GM11168 (cell line): ENCODE measurements at regions not wholly inside any gene's neighbourhood (a gene's known extent, or its start where the extent isn't known, plus 50 kb on each side); places are given as distances from the start of the nearest gene placed in this dataset.

ENCODE experiments used
- in situ Hi-C: fragments of 300-500 bp; cut with MboI; formaldehyde crosslinking; loops from one replicate; pipeline ENCODE4 v1.12.0; 2022; ENCODE audit warnings: low sequenced_read_pairs; ENCODE audit not compliant: unreplicated experiment

DNA sequence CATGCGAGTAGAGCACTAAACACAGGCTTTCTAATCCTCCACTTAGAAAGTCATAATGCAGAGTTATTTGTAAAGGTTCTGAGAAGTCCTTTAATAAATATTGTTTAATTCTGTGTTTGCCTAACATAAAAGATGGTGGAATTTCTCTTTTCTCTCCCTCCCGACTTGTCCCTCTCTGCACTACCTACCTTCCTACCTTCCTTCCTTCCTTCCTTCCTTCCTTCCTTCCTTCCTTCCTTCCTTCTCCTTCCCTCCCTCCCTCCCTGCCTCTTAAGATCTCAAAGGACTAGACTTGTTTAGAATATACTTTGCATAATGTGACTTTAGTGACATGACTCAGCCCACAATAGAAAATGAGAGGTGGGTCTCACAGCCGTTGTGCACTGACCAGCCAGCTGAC, 156.3 kb upstream of the TAPT1 start:
- in situ Hi-C loops: no loop called here

DNA sequence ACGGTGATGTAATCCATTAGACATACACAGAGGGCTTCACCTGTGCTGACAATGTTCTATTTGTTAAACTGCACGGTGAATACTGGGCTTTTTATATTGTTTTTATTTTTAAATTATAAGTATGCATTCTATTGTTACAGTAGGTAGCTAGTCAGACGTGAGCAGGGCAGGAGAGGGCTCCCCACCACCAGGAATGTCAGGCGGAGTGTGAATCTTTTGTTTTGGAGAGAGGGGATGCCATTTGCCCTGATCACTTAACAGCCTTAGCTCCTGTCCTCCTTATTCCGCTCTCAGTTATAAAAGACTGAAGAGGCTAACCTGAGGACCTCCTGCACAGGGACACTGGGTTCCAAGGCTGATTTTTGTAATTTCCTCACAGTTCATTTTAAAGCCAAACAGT, 151.6 kb upstream of the TAPT1 start:
- in situ Hi-C loops: no loop called here

DNA sequence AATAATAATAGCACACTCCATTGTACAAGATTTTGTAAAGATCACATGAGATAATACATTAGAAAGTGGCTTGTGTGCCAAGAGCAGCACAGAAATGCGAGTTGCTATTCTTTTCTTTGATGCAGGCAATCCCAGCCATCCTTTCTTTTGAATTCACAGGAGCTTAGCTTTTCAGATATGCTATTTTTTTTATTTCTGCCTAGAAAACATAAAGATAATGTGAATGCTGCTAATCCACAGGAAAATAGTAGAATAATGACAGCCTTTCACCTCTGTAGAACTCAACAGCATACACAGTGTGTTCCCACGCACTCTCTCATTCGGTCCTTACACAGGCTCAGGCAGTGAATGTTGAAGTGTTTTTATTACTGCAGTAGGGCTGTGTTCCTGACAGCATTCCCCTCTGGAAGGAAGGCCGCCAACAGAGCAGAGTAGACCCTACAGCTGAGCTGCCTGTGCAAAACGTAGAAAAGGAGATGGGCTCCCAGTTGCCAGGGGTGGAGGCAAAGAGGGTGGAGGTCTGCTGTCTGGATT, 138.8 kb upstream of the TAPT1 start:
- in situ Hi-C loops: no loop called here

DNA sequence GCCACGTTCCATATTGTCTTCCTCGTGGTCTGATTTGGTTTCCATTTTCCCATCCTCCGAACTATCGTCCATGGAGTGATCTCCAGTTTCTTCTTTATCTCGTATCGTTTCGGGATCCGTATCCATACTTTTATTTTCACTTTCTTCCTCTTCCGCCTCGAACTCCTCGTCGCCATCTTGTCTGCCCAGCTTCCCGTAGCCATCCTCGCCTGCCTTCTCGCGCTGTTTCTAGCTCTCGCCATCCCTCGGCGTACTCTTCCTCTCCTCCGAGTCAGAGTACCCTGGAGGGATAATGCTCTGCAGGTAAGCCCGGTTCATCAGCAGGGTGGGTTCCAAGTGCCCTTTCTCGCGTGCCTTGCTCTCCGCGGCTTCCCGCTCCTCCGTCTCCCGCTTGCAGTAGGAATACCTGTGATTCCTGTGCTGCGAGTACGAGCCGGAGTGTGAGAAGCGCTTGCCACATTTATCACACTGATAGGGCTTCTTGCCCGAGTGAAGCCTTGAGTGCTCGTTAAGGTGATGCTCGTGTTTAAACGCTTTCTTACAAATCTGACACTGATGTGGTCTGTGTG, 134.5 kb upstream of the TAPT1 start:
- in situ Hi-C loops: no loop called here

DNA sequence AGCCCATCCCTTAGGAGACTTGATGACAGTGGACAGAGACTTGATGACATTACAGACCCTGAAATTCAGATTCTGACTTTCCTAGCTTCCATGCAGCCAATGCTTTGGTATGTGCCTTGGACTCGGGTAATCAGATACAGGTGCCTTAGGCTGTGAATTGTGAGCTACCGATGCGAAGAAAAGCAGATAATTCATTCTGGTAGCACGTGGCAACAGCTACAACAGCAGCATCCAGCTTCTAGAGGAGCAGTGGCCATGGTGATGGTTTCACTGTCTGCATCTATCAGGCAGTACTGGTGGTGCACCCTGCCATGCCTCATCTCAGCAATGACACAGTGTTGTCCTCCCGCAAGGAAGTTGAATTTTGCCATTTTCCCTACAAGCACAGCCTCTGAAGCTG, 126.9 kb upstream of the TAPT1 start:
- in situ Hi-C loops: no loop called here

DNA sequence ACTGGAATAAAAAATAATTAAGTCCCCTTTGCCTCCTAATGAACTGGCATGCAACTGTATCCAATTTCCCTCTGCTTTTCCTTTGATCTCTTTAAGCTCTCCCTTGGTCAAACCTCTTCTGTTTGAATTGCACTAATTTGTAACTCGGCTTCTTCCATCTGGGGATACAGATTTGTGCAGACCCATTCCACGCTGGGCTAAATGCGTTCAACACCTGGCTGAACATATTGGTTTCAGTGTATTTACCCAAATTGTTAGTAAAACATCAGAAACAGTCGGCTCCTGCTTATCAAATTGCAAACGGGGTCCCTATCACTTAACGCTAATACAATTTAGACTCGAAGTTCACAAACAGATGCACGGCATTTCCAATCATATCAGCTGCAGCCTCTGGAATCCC, 124.9 kb upstream of the TAPT1 start:
- in situ Hi-C loops: no loop called here

DNA sequence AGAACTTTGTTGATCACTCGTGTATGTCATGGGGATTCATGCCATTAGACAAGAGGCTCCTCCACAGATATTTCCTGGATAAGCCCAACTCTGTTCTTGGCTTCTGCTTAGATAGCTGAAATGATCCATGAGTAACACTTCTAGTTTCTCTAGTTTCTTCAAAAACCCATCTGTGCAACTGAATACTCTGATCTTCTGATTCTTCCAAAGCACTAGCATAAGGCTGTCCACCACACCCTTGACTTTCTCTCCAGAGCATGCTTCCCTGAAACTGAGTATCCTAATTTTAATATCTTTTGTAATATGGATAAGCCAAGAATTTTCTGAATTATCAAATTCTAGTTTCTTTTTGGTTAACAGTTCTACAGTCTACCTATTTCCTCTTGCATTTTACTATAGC, 118.6 kb upstream of the TAPT1 start:
- in situ Hi-C loops: no loop called here

DNA sequence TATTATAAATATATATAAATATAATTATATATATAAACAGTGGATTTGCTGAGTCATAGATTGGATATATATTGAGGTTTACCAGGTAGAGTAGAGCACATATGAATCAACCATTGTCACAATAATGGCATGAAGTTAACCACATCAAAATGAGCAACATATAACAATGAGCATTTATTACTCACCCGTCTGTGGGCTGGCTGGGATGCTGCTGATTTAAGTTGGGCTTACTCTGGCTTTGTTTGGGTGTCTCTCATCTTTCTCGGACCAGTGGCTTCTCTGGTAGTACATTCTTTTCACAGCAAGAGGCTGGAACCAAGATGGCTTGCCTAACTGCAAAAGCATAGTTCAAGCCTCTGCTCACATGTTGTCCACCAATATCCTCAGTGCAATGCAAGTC, 111.7 kb upstream of the TAPT1 start:
- in situ Hi-C loops: no loop called here

DNA sequence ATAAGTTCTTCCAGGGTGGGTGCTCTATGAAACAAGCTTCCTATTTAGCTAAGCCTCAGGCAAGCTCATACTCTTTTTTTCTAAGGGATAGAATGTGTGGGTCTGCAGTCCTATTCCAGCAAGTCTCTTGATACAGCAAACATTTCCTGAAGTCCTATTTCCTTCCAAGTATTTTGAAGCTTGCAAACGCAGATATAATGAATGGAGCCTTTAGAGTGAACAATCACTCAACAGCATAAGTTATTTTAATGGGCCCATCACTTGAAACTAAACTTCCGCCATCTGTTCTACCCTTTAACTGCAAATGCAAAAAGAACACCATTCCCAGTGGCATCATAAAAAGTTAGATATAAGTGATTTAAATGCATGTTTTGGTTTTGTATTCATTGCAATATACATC, 108.3 kb upstream of the TAPT1 start:
- in situ Hi-C loops: no loop called here

DNA sequence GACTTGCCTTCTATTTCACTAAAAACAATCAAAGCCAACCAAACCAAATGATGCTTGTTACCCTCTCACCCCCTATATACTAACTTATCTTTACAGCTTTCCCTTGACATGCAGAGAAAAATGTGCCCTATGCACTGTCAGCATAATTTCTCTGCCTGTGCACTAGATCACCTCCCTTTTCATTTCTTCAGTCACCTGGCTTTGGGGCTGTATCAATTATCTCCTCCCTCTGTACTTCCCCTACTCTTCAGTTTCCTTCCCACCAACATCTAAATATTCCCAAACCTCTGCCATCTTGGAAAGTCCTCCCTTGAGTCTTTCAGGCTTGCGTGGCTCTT, 103.5 kb upstream of the TAPT1 start:
- in situ Hi-C loops: no loop called here

DNA sequence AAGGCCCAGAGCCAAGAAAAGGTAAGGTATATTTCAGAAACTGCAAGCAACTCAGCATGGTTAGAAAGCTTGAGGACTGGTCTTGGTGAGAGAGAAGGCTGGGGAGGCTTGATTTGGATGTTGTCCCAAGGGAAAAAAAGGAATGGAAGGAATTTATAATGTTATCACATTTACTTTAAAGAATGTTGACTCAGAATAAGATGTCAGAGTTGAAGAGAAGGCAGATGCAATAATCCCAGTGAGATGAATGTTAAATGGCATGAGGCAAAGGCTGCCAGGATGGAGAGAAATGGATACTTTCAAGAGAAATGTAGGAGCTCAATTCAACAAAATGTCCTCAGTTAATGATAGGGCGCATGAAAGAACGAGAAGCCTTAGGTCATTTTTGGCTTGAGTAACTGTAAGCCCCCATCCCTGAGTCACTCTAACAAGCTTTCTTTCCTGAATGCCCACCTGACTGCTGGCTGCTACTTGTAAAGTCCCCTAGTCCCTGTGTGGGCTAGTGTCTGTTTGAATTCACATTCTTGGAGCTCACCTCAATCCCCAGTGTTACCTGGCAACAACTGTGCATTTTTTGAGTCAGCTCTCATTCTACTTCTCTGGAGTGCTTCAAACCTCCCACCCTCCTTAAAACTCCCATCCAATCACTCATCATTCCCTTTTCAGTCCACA, 103.0 kb upstream of the TAPT1 start:
- in situ Hi-C loops: no loop called here

DNA sequence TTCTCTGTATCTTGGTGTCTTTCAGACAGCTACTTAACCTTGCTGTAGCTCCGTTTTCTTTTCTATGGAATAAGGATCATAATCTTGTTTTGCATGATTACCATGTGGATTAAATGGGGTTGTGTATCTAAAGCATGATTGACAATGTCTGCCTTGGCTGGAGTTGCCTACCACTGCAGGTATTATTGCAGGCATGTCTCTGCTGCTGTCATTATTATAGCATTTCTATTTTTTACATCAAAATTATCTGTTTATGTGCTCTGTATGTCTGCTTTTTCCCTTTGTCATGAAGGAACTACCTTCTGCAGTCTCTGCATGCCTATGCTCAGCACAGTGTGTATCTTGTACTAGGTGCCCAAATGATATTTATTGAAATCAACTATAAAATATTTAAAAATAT, 95.9 kb upstream of the TAPT1 start:
- in situ Hi-C loops: no loop called here

DNA sequence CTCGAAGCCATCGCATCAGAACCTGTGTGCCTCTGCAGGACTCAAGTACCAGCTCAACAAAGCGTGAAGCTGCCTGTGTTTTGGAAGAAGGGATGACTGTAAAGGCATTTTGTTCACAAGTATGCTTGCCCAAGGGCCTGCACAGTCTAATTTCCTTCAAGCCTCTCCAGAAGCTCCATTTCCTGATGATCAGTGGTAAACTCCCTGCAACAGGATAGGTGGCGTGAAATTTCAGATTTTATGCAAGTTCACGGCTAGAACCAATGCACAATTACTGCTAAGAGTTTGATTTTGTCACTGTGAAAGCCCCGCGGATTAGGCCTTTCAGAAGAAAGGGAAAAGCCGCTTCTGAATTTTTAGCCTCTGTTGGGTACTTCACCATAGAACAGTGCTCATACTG, 89.2 kb upstream of the TAPT1 start:
- in situ Hi-C loops: no loop called here

DNA sequence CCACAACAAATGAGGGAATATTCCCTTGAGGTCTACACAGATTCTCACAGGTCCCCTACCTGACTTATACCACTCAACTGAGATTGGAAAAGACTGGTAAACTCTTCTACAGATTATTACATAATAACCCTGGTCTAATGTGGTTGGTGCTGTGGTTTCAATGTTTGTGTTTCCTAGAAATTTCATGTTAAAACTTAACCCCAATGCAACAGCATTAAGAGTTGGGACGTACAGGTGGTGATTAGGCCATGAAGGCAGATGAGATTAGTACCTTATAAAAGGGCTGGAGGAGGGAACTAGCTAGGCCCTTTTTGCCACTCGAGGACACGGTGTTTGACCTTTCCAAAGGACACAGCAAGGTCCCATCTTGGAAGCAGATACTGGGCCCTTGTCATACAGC, 84.3 kb upstream of the TAPT1 start:
- in situ Hi-C loops: no loop called here

DNA sequence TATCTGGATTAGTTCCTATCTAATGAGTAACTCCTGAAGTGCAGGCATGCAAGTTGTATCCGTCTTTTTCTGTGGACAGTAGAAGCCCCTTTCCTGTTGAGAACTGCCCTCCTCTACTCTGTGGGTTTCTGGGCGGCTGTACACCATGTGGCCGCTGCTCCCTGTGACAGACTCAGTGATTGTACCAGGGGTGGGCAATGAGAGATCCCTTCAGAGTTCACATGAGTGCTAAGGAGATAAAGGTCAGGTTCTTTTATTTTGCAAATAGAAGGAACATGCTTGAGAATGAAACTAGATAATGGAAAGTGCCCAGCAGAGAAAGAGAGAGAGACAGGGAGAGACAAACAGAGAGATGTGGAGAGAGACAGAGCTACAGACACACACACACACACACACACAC, 76.4 kb upstream of the TAPT1 start:
- in situ Hi-C loops: no loop called here

DNA sequence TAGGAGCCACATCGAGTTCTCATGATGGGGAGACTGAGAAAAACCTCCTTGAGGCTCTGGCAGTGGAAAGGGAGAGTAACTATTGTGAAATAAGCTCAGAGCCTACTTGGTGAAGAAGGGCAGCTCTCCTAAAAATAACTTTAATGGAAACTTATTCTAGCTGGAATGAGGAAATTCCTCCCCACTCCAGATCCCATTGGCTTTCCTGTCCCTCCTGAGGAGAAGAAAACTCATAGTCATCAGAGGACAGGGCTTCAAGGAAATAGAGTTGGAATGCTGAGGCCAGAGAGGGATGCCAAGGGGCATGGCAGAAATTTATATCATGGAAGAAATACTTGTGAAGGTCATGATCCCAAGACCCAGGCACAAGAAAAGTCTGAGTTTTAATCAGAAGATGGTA, 70.7 kb upstream of the TAPT1 start:
- in situ Hi-C loops: no loop called here

DNA sequence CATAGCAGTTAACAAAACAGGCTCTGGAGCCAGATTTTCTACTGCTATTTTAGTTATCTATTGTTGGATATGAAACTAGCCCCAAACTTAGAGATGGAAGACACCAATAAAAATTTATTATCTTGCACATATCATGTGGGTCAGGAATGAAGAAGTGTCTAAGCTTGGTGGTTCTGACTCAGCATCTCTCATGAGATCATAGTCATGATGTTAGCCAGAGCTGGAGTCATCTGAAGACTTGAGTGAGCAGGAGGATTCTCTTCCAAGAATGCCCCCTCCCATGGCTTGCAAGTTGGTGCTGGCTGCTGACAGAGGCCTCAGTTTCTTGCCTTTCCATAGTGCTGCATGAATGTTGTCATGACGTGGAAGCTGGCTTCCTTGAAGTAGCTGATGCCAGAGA, 68.2 kb upstream of the TAPT1 start:
- in situ Hi-C loops: no loop called here

DNA sequence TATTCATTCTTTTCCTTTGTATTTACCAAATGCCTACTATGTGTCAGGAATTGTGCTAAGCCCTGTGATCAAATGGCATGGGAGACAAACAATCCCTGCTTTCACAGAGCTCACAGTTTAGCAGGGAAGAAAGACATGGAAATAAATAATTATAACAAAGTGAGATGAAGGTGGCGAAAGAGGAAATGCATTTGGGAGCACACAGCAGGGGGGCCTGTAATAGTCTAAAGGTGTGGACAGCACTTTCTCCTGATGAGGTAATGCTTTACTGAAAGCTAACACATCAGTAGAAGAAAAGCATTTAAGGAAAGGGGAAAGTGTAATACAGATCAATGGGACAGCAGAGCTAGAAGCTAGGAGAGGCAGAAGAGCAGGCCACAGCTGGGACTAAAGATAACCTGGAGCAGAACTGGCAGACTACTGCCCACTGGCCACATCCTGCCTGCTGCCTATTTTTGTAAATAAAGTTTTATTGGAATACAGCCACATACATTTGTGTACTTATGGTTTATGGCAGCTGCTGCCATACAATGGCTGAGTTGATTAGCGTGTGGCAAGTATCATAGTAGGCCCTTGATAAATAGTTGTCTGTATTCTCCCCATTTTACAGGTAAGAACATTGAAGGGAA, 67.1 kb upstream of the TAPT1 start:
- in situ Hi-C loops: no loop called here

DNA sequence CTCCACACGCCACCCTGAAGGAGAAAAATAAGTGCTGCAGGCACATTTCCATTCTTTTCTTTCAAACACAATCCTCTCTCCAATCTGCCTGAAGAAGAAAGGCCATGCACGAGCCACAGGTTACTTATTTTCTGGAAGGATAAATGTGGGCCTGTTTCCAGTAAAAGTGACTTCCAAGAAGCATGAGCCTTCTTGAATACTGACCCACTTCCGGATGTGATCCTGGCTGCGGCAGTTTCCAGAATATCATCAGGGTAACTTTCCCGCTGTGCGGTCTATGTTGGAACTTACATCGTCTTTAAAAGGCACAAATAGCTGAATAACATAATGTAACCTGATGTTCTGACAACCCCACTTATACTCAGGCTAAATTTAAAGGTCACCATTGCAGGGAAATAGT, 66.3 kb upstream of the TAPT1 start:
- in situ Hi-C loops: no loop called here

DNA sequence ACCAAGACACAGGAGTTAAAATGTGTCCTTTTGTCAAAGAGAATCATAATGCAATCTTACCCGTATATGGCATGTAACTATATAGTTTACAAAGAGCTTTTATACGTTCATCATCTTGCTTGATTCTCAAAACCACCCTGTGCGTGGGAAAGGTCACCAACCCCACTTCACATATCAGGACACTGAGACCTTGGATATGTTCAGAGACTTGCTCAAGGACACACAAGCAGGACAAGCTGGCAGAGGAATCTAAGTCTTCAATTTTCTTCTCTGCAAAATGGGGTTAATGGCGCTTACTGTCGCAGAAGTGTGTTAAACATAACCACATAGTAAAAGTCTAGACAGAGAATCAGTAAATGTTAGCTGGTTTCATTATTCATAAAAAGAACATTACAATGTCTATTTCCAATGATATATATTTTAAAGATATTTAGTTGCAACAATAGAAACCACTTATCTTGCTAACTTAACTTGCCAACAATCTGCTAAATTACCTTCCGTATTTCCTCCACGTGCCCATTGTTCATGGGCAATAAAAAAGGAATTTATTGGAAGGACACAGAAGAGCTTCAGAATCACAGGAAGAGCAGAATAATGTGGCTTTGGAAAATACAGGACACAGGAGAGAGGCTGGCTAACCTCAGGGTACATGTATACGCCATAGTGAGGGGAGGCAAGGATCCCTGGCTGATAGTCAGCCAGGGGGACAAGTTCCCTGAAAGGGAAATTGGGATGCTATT, 64.6 kb upstream of the TAPT1 start:
- in situ Hi-C loops: no loop called here

DNA sequence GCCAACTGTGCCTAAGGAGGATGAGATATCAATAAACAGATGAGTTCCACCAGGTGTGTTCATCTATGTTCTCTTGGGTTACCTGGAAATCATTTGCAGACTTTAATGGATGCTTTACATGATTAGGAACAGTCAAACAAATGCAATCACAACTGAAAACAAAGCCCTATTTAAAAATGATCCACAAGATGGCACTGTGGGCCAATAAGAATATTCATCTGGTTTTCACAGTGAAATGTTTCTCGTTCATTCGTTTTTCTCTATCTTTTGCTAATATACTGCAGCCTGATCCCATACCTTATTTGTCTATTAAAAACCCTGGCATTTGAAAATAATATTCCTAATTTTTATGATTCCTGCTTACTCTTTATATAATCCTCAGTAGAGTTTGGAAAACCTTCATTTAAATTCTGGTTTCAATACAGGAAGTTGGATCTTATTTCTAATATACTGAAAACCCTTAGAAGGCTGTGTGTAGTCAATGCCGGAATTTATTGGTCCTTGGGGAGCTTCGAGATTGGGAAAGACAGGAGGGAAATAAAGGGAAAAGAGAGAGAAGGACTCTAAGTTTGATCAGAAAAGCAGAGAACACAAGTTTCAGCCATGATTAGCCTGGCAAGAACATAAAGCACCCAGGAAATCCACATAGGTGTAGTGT, 63.8 kb upstream of the TAPT1 start:
- in situ Hi-C loops: no loop called here
